GM21529 (cell line): ENCODE measurements at regions not wholly inside any gene's neighbourhood (a gene's known extent, or its start where the extent isn't known, plus 50 kb on each side); places are given as distances from the start of the nearest gene placed in this dataset.

Experiments
- ATAC-seq: cut with Tn5 transposase; IDR thresholded peaks from one replicate; pipeline ENCODE4 v1.9.1; 2021; ENCODE audit not compliant: unreplicated experiment

DNA sequence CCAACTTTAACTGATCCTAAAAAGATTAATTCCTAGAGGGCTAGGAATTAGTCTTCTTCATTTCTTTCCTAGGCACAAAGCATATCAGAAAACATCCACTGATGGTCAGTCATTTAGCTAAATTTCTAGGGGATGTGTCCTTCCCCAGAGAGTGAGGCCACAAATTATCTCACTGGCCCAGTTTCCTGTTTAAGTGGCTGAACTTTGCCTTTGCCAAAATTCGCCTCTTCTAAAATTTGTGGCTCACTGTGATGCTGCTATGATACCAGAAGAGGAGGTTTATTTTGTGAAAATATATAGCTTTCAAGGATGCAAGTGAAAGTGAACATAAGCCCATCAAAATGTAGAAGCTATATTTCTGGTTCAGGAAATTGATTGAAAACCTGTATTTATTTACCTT lies 98.1 kb upstream of the FER start:
- no peak for ATAC-seq

DNA sequence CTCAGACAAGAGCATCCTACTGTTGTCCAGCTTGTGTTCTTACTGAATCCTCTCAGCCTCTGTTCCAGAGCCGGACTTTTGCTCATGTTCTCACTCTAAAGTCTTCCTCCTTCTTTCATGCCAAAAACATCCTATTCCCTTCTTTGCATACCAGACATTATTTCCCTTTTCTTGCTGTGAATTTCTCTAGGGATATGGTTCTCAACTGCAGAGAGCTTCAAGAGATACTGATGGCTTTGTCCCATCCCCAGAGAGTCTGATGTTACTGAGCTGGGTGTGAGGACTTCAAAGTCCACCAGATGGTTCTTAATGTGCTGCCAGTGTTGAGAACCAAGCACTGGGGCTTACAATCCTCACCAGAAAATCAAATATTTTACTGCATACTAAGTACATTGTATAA lies 98.6 kb upstream of the FER start:
- ATAC-seq, result no peak

DNA sequence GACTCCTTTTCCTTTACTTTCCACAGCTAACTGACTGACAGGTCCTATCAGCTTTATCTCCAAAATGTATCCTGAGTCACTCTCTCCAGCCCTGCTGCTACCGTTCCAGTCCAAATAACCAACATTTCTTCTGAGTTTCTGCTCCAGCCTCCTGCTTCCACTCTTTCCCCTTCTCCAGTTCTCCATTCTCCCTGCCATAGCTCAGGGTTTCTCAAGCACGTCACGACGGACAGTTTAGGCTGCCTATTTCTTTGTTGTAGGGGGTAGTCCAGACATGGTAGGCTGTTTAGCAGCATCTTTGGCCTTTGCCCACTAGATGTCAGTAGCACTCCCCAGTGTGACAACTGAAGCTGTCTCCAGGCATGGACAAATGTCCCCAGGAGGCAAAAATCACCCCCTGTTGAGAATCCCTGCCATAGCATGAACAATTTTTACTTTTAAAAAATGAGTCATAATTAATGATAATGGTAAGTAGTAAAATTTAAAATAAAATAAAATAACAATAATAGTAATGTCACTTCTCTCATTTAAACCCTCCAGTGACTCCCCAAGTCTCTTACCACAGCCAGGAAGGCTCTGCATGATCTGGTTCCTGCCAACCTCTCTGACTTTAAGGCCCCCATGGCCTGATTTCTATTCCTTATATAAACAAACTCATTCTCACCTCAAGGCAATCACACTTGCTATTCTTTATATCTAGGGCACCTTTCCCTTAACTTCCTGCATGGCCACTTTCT lies 105.4 kb upstream of the FER start:
- peak; percentile 99 for ATAC-seq

DNA sequence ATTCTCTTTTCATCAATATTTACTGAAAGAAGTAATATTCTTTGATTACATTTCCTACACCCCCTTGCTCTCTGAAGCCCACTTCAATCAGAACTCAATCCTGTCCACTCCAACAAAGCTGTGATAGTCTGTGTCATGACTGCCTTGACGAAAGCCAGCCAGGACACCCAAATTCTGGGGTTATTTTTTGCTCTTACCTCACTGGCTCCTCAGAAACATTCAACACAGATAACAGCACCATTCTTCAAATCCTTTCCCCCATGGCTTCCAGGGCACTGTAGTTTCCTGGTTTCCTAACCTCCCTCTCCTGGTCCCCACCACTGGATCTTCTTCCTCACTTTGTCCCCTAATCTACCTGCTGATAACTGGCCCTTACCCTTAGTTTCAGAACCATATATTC lies 106.1 kb upstream of the FER start:
- ATAC-seq, result no peak

DNA sequence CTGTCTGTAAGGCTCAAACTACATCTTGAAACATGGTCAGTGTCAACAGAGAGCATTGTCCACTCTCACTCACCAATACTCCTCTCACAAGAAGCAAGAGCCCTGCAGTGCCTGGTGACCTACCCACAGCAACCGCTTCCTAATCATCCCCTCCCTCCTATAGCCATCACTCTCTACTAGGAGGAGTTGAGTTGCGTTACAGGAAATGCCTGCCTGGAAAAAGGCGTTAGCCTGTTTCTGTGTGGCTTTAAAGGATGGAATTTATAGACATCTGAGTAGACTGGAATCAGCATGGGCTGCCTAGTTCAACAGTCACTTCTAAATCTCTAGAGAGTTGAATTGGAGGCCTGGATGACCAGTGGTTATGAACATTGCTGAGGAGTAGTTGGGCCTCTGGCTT lies 108.3 kb upstream of the FER start:
- ATAC-seq, result no peak

DNA sequence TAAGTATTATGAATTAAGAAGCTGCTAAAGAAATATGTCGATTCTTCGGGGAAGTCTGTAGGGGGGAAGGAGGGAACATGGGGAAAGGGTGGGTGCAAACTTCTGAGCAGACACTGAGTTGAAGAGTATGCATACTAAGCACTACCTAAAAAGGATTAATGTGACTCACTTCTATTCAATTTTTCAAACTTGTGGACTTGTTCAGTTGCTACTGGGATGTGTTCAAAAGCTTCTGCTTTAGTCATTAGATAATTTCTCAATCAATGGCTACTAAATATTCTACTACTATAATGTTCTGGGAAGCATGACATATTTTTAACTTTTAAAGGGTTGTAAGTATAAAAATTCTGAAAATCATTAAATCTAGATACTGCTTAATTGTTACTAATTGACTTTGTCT lies 109.7 kb upstream of the FER start:
- ATAC-seq, result no peak

DNA sequence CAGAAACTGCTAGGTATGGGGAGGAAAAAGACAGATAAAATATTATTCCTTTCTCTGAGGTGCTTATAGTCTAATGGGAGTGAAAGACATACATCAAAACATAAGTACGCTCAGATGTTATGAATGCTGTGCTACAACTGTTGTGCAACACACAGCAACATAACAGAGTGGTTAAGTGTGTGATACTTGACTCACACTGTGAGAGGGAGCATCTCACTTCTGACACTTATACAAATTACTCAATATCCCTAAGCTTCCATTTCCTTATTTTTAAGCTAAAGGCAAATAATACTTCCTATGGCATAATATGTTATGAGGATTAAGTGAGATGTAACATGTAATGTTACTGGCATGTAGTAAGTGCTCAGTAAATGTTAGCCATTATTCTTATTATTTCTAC lies 110.6 kb upstream of the FER start:
- no peak for ATAC-seq

DNA sequence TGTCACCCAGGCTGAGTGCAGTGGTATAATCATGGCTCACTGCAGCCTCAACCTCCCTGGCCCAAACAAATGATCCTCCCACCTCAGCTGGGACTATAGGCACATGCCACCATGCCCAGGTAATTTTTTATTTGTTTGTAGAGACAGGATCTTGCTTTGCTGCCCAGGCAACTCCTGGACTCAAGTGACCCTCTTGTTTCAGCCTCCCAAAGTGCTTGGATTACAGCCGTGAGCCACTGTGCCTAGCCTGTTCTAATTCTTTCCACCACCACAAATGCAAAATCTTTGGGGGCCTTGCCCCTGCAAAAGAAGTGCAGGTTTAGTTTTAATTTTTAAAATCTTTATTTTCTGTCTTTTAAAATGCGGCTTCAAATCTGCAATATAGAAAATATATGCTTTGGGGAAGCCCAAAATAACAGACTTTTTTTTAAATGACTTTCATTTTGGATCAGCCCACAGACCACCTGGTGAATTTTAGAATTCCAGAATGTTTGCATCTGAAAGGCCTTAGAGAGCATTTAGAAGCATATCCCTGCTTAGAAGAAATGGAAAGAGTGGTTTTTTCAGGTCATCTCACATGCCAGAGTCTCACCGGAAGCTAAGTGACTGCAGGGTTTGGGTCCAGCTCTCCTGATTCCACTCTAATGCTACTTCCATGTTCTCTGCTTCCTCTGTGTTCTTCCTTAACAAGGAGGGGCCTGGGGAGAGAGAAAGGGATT lies 111.4 kb upstream of the FER start:
- ATAC-seq, result no peak

DNA sequence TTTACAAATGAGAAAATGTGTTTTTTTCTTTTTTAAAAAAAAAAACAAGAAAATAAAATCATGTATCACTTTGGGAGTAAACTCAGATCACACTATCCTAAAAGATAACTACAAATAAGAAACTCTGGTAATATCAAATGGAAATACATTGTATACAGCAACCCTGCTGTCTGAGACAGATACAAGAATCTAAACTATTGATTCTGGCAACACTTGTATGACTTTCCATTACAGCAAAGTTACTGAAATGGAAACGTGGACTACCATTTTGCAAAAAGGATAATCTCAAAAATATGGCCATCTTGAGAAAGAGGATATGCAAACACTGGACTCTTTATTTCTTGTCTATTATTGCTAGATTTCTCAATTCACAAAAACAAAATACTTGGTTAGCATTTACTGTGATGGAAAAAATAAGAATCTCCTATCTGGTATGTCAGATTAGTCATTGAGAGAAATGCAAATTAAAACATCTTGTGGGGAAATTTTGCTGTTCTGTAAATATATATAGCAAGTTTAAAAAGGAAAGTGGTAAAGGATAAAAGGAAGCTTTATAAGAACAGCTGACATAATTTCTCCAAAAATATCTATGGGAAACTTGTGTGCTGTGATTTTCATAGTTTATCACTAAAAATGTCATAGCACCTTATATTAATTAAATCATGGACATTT lies 112.9 kb upstream of the FER start:
- ATAC-seq, result peak; percentile 74

DNA sequence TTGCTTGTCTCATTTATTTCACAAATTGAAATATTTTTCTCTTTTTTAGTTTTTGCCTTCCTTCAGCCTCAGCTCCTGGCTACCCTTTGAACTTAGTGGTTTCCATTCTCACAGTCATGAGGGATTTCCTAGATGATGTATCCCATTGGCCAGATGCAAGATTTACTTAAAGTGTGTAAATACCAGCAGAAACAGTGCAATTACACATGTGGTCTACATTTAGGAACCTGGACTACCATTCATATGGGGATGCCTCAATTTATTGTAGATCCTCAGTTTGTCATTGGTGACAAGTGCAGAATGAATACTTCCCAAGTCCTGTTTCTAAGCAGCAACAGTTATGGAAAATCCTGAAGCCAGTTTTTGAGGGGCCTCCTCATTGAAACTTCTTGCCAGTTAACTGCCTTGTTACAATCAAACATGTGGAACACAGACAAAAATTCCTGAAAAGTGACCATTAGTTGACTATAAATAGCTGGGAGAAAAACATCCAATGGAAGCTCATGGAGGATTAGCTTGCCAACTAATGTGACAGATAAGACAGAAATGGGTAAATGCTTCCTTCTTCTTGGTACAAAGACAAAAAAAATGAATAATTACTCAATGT lies 113.6 kb upstream of the FER start:
- ATAC-seq, result no peak

DNA sequence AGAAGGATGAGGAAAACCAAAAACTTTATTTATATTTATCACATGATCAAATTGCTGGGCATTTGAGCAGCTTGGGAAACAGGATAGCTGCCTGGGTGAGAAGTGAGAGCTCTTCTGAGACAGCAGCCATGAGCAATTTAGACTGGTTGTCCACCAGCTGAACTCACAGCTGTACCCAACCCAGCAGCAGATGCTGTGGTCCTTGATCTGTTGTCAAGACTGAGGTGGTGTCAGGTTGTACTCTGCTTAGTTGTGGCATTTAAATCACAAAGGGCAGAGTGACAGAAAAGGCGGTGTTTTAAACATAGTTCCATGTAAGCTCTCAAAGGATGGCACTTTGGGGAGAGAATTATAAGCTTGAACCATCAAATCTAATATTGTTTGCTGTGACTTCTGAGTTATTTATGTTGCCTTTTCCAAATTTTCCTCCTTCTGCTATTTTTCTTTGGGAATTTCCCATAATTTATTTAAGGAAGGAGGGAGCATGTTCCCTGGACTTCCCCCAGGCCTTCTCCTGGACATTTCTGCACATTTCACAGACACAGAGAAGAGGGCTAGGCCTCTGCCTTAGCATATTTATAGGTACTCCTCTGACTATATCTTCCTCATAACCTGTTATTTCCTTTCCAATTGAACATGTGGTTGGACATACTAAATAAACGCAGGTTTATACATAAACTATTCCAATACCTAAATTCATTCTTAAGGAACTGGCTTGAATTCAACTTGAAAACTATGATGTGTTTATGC lies 117.7 kb upstream of the FER start:
- ATAC-seq, result no peak

DNA sequence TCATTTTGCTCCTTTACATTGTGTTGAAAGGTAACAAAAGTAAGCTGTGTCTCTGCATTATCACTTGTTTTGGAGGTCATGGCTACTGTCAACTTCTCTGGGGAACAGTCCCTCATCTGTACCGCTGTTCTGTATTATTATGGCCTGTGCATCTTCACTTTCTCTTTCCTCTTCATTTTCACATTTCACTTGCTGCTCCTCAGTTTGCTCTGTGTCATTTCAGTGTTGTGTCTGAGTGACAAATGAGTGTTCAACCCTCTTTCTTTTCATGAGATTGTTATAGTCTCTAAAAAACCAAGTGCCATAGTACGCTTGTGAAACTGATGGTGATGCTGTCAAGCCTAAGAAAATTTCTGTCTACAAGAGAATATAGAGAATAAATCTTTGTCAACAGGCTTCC lies 122.0 kb upstream of the FER start:
- ATAC-seq, result no peak

DNA sequence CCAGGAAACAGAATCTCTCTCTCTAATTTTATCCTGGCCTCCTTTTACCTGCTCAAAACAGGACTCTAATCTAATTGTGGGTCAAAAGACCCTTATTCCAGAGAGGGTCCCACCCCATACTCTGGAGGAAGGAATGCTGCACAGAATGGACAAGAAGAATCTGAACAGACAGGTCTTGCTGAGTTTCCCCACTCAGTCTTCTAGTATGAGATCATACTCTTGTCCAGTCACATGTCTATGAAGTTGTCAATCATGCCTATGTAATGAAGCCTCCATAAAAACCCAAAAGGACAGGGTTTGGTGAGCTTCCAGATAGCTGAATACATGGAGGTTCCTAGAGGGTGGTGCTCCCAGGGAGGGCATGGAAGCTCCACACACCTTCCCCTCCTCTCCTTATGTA lies 123.9 kb upstream of the FER start:
- no peak for ATAC-seq

DNA sequence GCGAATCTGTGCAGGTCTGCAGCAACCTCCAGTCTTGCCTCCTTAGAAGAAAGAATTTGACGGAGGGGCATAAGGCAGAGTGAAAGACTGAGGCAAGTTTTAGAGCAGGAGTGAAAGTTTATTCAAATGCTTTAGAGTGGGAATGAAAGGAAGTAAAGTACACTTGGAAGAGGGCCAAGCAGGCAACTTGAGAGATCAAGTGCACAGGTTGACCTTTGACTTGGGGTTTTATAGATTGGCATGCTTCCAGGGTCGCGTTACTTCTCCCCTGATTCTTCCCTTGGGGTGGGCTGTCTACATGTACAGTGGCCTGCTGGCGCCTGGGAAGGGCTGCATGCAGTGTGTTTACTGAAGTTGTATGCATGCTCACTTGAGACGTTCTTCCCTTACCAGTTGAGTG lies 127.2 kb upstream of the FER start:
- ATAC-seq, result no peak

DNA sequence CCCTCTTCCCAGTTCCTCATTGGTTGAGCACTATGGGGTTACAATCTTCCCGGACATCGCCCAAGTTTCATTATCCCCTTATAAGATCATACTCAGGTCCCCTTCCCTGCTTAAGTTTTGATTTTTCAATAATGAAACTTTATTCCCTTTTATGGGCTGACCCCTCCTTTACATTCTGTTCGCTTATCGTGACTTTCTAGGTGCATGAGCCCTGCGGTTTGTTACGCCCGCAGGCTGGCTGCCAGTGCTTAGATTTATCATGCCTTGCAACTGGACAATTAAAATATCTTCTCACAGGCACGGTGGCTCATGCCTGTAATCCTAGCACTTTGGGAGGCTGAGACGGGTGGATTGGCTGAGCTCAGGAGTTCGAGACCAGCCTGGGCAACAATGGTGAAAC lies 127.9 kb upstream of the FER start:
- ATAC-seq, result no peak

DNA sequence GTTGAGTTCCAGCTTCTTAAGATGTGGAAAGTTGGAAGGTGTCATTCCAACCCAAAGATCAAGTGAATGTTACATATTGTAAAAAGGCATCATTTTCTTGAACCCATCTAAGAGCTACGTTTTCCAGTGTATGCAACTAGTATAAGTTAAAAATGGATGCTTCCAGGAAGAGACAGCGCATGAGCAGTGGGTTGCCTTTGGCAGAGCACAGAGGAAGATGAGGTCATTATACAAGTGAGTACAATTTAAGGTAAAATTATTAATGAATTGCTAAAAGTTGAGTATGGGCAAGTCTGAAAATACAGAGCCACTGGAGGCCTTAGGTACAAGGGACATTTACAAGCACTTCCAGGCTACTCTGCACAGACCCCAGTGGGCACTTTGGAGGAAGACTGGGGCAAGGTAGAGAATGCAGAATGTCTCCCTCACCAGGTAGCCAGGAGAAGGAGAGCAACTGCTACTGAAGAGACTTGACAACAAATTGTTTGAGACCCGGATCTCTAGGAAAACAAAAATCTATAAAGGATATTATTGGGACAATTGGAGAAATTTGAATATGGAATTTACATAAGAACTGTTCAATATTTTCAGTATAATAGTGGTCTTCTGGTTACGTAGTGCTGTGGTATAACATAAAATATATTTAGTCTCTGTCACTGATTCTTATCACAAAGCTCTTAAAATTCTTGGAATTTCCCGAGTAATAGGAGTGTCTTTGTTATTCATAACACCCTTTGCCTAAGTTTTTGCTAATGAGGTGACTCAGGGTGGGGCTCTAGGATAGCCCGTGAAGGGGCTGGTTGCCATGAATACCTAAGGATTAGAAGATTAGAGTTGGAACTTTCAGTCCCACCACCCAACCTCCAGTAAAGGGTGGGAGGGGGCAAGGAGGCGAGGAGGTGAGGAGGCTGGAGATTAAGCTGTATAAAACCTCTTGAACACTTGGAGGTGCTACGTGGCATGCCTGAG lies 129.9 kb upstream of the FER start:
- ATAC-seq, result no peak

DNA sequence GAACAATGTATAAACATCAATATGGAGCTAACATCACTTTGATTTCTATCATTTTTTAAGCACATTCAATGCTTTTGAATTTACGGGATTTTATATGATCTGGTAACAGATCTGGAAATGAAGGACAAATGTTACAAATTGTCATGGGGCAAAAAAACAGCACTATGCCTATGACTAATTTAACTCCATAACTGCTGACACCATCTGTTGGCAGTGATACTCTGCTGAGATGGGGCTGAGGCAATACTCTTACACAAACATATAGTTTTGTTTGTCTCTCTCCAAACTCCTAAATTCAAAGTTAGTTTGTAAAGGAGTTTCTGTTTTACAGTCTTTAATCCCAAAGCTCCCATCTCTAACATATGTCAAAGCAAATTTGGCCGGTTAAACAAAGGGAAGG lies 132.5 kb upstream of the FER start:
- no peak for ATAC-seq

DNA sequence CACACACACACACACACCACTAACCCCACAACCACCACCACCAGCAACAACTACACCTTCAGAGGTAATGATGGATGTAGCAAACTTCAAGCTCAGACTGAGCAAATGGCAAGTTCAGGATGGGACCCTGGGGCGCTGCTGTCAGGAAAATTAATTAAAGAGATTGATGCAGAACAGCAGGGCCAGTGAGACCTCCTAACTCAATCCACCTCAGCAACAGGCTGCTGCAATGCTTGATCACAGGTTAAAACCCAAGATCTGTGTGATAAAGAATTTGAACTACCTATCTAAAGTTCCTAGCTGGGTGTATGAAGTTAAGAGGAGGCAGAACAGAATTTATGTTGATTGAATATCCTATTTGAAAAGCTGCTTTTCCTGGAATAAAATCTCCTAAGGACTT lies 140.3 kb upstream of the FER start:
- no peak for ATAC-seq

DNA sequence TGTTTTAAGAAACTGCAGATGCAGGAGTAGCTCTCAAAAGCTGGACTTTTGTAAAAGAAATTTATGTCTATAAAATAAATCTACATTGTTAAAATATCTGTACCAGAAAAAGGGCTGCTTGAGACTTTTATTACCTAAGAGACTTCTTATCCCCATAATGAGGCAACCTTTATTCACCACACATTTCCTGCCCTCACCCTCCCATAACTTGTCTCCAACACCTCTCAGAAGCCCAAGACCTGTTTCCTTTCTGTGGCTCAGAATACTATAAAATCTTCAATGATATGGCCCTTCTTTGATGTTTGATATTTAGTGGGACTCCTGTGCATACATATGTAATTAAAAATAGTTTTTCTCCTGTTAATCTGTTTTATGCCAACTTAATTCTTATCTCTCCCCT lies 141.5 kb upstream of the FER start:
- no peak for ATAC-seq

DNA sequence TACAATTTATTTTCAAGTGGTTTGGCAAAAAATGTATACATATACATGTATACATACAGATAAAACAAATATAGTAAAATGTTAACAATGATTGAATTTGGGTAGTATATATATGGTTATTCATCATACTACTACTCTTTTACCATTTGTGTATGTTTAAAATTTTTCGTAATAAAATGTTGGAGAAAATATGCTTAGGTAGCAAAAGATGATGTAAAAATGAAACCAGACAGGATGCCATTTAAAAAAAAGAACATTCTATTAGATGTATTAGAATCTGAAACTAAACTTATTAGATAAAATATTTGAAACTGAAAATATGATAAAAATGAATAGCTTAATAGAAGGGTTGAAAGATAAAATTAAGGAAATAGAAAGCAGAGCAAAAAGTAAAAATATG lies 144.9 kb upstream of the FER start:
- ATAC-seq, result no peak
